ENCODE measurements at regions not wholly inside any gene's neighbourhood (a gene's known extent, or its start where the extent isn't known, plus 50 kb on each side); places are given as distances from the start of the nearest gene placed in this dataset.
A peak's percentile ranks its signal among the peaks of the same experiment; 100 is the strongest.

- H3K4me3 ChIP-seq (replicated peaks; ENCODE audit: low read depth, low read length) = no peak overlapping the region
- TF ChIP-seq CTCF (IDR thresholded peaks at IDR 0.05; ENCODE audit: low read length, missing control alignments) = peak; percentile 74
- peak; percentile 70 for DNase-seq (ENCODE audit: low read depth)
Measured at GRCh38 chr16:76653390-76654026, 376.3 kb downstream of the CNTNAP4 start.

- H3K4me3 ChIP-seq (replicated peaks; ENCODE audit: low read depth, low read length) = no peak overlapping the region
- no peak for DNase-seq (ENCODE audit: low read depth)
- no peak for TF ChIP-seq CTCF (IDR thresholded peaks at IDR 0.05; ENCODE audit: low read length, missing control alignments)
Measured at GRCh38 chr16:76654088-76654820, 377.1 kb downstream of the CNTNAP4 start.

- TF ChIP-seq CTCF (IDR thresholded peaks at IDR 0.05; ENCODE audit: low read length, missing control alignments) = no peak
- no peak overlapping the region for H3K4me3 ChIP-seq (replicated peaks; ENCODE audit: low read depth, low read length)
- no peak for DNase-seq (ENCODE audit: low read depth)
Measured at GRCh38 chr16:76656994-76657393, 379.8 kb downstream of the CNTNAP4 start.

GRCh38 chr16:76661691-76662235 lies 384.6 kb downstream of the CNTNAP4 start:
- no peak overlapping the region for H3K4me3 ChIP-seq (replicated peaks; ENCODE audit: low read depth, low read length)
- no peak for TF ChIP-seq CTCF (IDR thresholded peaks at IDR 0.05; ENCODE audit: low read length, missing control alignments)
- DNase-seq (ENCODE audit: low read depth) = no peak

- H3K4me3 ChIP-seq (replicated peaks; ENCODE audit: low read depth, low read length) = no peak overlapping the region
- peak; percentile 18 for TF ChIP-seq CTCF (IDR thresholded peaks at IDR 0.05; ENCODE audit: low read length, missing control alignments)
- DNase-seq (ENCODE audit: low read depth) = no peak
Measured at GRCh38 chr16:76665571-76666275, 388.5 kb downstream of the CNTNAP4 start.

- H3K4me3 ChIP-seq (replicated peaks; ENCODE audit: low read depth, low read length) = no peak overlapping the region
- TF ChIP-seq CTCF (IDR thresholded peaks at IDR 0.05; ENCODE audit: low read length, missing control alignments) = no peak
- no peak for DNase-seq (ENCODE audit: low read depth)
Measured at GRCh38 chr16:76668207-76668725, 391.1 kb downstream of the CNTNAP4 start.

Data from fibroblast of pulmonary artery (primary cell).